ENCODE measurements at regions not wholly inside any gene's neighbourhood (a gene's known extent, or its start where the extent isn't known, plus 50 kb on each side); places are given as distances from the start of the nearest gene placed in this dataset.

DNA sequence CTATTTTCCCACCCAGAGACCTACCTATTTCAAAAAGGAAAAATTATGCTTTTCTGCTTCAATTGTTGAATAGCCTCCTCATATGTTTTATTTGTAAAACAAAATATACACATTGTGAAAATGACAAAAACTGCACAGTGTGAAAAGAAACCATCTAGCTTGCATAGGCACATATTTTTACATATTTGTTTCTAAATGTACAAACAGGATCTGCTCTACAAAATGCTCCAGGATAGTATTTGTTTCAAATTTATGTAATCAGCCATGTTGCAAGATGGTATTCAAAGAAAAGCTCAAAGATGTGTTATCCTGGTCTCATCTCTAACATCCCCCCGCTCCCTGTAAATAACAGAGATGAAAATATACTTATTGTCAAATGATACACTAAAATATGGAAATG, 366.1 kb upstream of the MPDZ start:
- Histone ChIP-seq H3K36me3 (no peaks in the 10 kb centered on the region), H3K27me3 (no peaks in the 10 kb centered on the region), H3K9me3 (no peaks in the 10 kb centered on the region), H3K4me3 (no peak overlapping the region), H3K4me1 (ENCODE audit: insufficient read depth) (no peaks in the 10 kb centered on the region), H3K27ac (no peak overlapping the region)
- 94 to 97% (median 96%) methylated on average over 1 of the region's 1 CpG for WGBS, 3 donors
- no peak for DNase-seq
- intact Hi-C loops (cut with DNase I): no loop called here
- no peak for TF ChIP-seq EP300 (IDR thresholded peaks at IDR 0.05)
- no peak for TF ChIP-seq POLR2A (IDR thresholded peaks at IDR 0.05)
- TF ChIP-seq, protein P1, sequence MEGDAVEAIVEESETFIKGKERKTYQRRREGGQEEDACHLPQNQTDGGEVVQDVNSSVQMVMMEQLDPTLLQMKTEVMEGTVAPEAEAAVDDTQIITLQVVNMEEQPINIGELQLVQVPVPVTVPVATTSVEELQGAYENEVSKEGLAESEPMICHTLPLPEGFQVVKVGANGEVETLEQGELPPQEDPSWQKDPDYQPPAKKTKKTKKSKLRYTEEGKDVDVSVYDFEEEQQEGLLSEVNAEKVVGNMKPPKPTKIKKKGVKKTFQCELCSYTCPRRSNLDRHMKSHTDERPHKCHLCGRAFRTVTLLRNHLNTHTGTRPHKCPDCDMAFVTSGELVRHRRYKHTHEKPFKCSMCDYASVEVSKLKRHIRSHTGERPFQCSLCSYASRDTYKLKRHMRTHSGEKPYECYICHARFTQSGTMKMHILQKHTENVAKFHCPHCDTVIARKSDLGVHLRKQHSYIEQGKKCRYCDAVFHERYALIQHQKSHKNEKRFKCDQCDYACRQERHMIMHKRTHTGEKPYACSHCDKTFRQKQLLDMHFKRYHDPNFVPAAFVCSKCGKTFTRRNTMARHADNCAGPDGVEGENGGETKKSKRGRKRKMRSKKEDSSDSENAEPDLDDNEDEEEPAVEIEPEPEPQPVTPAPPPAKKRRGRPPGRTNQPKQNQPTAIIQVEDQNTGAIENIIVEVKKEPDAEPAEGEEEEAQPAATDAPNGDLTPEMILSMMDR (IDR thresholded peaks at IDR 0.05): no peak

DNA sequence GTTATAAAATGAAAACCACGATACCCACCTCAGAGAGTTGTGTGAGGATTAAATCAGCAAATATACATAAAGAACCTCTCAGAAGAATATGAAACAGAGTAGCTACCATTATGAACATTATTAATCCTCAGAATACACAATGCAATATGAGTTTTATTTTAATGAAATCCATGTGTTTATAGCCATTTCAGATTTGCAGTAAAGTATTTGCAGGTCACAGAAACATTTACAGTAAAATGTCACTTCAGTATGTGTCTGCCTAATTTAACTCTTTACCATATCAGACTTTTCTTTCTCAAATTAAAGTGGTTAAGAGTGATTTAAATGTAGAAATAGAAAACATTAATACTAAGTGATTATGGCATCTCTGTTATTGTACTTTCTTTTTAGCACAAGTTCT, 365.2 kb upstream of the MPDZ start:
- Histone ChIP-seq H3K9me3 (no peaks in the 10 kb centered on the region), H3K27me3 (no peaks in the 10 kb centered on the region), H3K36me3 (no peaks in the 10 kb centered on the region), H3K4me1 (ENCODE audit: insufficient read depth) (no peaks in the 10 kb centered on the region), H3K27ac (no peak overlapping the region), H3K4me3 (no peak overlapping the region)
- intact Hi-C loops (cut with DNase I): no loop called here
- WGBS, 3 donors: 76 to 86% (median 78%) methylated on average over 1 of the region's 1 CpG
- TF ChIP-seq, protein P1 (IDR thresholded peaks at IDR 0.05): no peak
- TF ChIP-seq POLR2A (IDR thresholded peaks at IDR 0.05) (no peak), EP300 (IDR thresholded peaks at IDR 0.05) (no peak)
- DNase-seq: no peak

DNA sequence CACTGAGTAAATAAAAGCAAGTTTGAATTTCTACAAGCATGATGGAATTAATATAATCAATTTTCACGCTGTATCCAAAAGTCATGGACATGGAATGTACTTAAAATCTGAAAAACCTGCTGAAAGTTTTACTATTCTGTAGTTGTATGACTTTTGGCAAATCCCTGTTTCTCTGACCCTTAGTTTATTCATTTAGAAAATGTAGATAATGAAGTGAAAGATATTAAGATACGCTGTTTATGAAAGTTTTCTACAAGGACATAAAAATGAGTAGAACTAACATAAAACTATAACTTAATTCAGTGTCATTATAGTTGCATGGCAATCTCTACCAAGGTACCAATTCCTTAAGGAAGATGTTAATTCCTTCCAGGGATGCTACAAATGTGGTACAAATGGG, 363.2 kb upstream of the MPDZ start:
- no peaks in the 10 kb centered on the region for H3K27me3 ChIP-seq
- intact Hi-C loops (cut with DNase I): no loop called here
- no peak for DNase-seq
- no peaks in the 10 kb centered on the region for H3K4me1 ChIP-seq (ENCODE audit: insufficient read depth)
- no peak overlapping the region for H3K27ac ChIP-seq
- no peaks in the 10 kb centered on the region for H3K9me3 ChIP-seq
- TF ChIP-seq POLR2A (IDR thresholded peaks at IDR 0.05) (no peak), EP300 (IDR thresholded peaks at IDR 0.05) (no peak)
- TF ChIP-seq, protein P1 (IDR thresholded peaks at IDR 0.05): no peak
- 88 to 95% (median 91%) methylated on average over 2 of the region's 2 CpGs for WGBS, 3 donors
- no peaks in the 10 kb centered on the region for H3K36me3 ChIP-seq
- H3K4me3 ChIP-seq: no peak overlapping the region

DNA sequence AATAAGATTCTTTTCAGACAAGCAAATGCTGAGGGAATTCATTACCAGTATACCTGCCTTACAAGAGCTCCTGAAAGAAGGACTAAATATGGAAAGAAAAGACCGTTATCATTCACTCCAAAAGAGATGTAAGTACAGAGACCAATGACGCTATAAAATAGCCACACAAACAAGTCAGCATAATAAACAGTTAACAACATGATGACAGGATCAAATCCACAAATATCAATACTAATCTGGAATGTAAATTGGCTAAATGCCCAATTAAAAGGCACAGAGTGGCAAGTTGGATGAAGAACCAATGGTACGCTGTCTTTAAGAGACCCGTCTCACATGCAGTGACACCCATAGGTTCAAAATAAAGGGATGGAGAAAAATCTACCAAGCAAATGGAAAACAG, 349.6 kb upstream of the MPDZ start:
- intact Hi-C loops (cut with DNase I): no loop called here
- 84 to 98% (median 86%) methylated on average over 4 of the region's 4 CpGs for WGBS, 3 donors
- Histone ChIP-seq H3K27me3 (no peaks in the 10 kb centered on the region), H3K4me3 (no peak overlapping the region), H3K9me3 (no peaks in the 10 kb centered on the region), H3K4me1 (ENCODE audit: insufficient read depth) (no peaks in the 10 kb centered on the region), H3K27ac (no peak overlapping the region), H3K36me3 (no peaks in the 10 kb centered on the region)
- no peak for TF ChIP-seq EP300 (IDR thresholded peaks at IDR 0.05)
- DNase-seq: no peak

DNA sequence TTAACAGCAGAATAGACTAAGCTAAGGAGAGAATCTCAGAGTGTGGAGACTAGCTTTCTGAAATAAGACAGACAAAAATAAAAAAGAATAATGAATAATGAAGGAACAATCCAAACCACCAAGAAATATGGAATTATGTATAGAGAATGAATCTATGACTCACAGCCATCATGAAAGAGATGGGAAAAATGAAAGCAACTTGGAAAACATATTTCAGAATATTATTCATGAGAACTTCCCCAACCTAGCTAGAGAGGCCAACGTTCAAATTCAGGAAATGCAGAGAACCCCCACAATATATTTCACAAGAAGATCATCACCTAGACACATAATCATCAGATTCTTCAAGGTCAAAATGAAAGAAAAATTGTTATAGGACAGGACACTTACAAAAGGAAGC, 349.0 kb upstream of the MPDZ start:
- 54 to 83% (median 71%) methylated on average over 1 of the region's 1 CpG for WGBS, 3 donors
- intact Hi-C loops (cut with DNase I): no loop called here
- no peak for DNase-seq

More for the DNA sequence above, 349.0 kb upstream of the MPDZ start:
- H3K36me3 ChIP-seq: no peaks in the 10 kb centered on the region
- no peaks in the 10 kb centered on the region for H3K9me3 ChIP-seq
- no peaks in the 10 kb centered on the region for H3K4me1 ChIP-seq (ENCODE audit: insufficient read depth)
- H3K27me3 ChIP-seq: no peaks in the 10 kb centered on the region
- H3K27ac ChIP-seq: no peak overlapping the region
- TF ChIP-seq, protein P1 (IDR thresholded peaks at IDR 0.05): no peak
- no peak for TF ChIP-seq EP300 (IDR thresholded peaks at IDR 0.05)
- TF ChIP-seq POLR2A (IDR thresholded peaks at IDR 0.05): no peak
- H3K4me3 ChIP-seq: no peak overlapping the region
